ENCODE measurements at regions not wholly inside any gene's neighbourhood (a gene's known extent, or its start where the extent isn't known, plus 50 kb on each side); places are given as distances from the start of the nearest gene placed in this dataset.
"Not testable (repeated sequence)": the region's sequence is repeated elsewhere in the genome, so short reads cannot be mapped to it uniquely, and the experiment has no call there.

DNA sequence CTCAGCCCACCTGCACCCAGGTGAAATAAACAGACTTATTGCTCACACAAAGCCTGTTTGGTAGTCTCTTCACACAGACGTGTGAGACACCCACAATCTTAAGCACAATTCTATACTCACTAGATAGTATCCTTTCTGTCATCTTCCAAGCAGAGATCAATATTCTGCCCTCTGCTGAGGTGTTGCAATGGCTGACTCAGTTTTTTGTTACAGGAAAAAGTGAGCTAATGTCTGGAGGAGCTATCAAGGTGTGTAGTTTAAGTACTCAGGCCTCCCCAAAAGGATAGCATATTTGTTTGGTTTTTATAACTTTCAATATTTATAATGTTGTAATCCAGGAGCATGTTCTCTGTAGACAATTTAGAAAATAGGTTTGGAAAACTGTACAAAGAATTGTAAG is 775.2 kb upstream of the POU3F4 start:
- Histone ChIP-seq H3K9me2 (ENCODE audit: insufficient read depth, low read length) (no peaks in the 10 kb centered on the region), H3K9me3 (ENCODE audit: low read length) (no peaks in the 10 kb centered on the region), H2AFZ (ENCODE audit: low read length) (no peak overlapping the region), H3K4me2 (ENCODE audit: low read length) (no peak overlapping the region), H3K4me1 (ENCODE audit: insufficient read depth, low read length, poor library complexity, severe bottlenecking) (no peaks in the 10 kb centered on the region), H3K79me2 (ENCODE audit: insufficient read depth, low read depth, low read length) (no peaks in the 10 kb centered on the region), H3K27ac (ENCODE audit: low read depth, low read length, poor library complexity, severe bottlenecking) (no peak overlapping the region), H3K36me3 (ENCODE audit: insufficient read depth, low read length) (no peaks in the 10 kb centered on the region), H4K20me1 (ENCODE audit: insufficient read depth, low read length) (no peaks in the 10 kb centered on the region), H3K4me3 (ENCODE audit: low read depth, low read length, poor library complexity, severe bottlenecking) (no peak overlapping the region)
- intact Hi-C loops (cut with micrococcal nuclease; ENCODE audit: unreplicated experiment): no loop called here
- ChIA-PET POLR2A (no interaction called here), CTCF (ENCODE audit: unreplicated experiment) (no interaction called here)
- BruUV-seq (replicated peaks): no TSS peak
- TF ChIP-seq, protein P1, sequence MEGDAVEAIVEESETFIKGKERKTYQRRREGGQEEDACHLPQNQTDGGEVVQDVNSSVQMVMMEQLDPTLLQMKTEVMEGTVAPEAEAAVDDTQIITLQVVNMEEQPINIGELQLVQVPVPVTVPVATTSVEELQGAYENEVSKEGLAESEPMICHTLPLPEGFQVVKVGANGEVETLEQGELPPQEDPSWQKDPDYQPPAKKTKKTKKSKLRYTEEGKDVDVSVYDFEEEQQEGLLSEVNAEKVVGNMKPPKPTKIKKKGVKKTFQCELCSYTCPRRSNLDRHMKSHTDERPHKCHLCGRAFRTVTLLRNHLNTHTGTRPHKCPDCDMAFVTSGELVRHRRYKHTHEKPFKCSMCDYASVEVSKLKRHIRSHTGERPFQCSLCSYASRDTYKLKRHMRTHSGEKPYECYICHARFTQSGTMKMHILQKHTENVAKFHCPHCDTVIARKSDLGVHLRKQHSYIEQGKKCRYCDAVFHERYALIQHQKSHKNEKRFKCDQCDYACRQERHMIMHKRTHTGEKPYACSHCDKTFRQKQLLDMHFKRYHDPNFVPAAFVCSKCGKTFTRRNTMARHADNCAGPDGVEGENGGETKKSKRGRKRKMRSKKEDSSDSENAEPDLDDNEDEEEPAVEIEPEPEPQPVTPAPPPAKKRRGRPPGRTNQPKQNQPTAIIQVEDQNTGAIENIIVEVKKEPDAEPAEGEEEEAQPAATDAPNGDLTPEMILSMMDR (conservative IDR thresholded peaks at IDR 0.05; ENCODE audit: low read length): no peak
- TF ChIP-seq EZH2phosphoT487 (IDR thresholded peaks at IDR 0.05; ENCODE audit: borderline replicate concordance, low read depth, low read length): no peak
- no peak for DNase-seq (ENCODE audit: low spot score)

DNA sequence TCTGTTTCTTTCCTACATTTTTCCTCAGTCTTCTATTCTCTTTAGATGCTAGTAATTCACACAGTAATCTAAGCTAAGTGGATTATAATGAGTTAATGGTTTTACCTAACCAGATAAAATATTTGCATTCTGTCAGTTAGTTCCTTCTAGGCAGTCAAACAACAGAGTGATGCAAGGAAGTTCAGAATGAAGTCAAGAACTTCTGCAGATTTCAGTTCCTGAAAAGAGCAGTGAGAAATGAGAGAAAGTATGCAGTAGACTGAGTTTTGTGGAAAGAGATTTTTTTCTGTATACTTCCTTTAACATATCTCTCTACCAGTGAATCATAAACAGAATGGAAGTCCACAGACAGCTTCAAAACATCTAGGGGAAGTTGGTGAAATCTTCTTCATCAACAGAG is 774.0 kb upstream of the POU3F4 start:
- H2AFZ ChIP-seq (ENCODE audit: low read length): no peak overlapping the region
- intact Hi-C loops (cut with micrococcal nuclease; ENCODE audit: unreplicated experiment): no loop called here
- H3K79me2 ChIP-seq (ENCODE audit: insufficient read depth, low read depth, low read length): no peaks in the 10 kb centered on the region
- no peak overlapping the region for H3K4me3 ChIP-seq (ENCODE audit: low read depth, low read length, poor library complexity, severe bottlenecking)
- no peak overlapping the region for H3K4me2 ChIP-seq (ENCODE audit: low read length)
- H4K20me1 ChIP-seq (ENCODE audit: insufficient read depth, low read length): no peaks in the 10 kb centered on the region
- DNase-seq (ENCODE audit: low spot score): no peak
- no peak overlapping the region for H3K27ac ChIP-seq (ENCODE audit: low read depth, low read length, poor library complexity, severe bottlenecking)
- no peaks in the 10 kb centered on the region for H3K9me2 ChIP-seq (ENCODE audit: insufficient read depth, low read length)
- no peak for TF ChIP-seq EZH2phosphoT487 (IDR thresholded peaks at IDR 0.05; ENCODE audit: borderline replicate concordance, low read depth, low read length)
- TF ChIP-seq, protein P1 (conservative IDR thresholded peaks at IDR 0.05; ENCODE audit: low read length): no peak
- no peaks in the 10 kb centered on the region for H3K36me3 ChIP-seq (ENCODE audit: insufficient read depth, low read length)
- CTCF ChIA-PET (ENCODE audit: unreplicated experiment): no interaction called here
- H3K9me3 ChIP-seq (ENCODE audit: low read length): no peaks in the 10 kb centered on the region
- POLR2A ChIA-PET: no interaction called here
- BruUV-seq (replicated peaks): no TSS peak
- H3K4me1 ChIP-seq (ENCODE audit: insufficient read depth, low read length, poor library complexity, severe bottlenecking): no peaks in the 10 kb centered on the region

DNA sequence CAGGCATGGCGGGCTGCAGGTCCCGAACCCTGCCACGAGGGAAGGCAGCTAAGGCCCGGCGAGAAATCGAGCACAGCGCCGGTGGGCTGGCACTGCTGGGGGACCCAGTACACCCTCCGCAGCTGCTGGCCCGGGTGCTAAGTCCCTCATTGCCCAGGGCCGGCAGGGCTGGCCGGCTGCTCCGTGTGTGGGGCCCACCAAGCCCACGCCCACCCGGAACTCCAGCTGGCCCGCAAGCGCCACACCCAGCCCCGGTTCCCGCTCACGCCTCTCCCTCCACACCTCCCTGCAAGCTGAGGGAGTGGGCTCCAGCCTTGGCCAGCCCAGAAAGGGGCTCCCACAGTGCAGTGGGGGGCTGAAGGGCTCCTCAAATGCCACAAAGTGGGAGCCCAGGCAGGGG is 769.8 kb upstream of the POU3F4 start:
- H3K36me3 ChIP-seq (ENCODE audit: insufficient read depth, low read length); H3K4me2 ChIP-seq (ENCODE audit: low read length); DNase-seq (ENCODE audit: low spot score); H4K20me1 ChIP-seq (ENCODE audit: insufficient read depth, low read length); H3K4me3 ChIP-seq (ENCODE audit: low read depth, low read length, poor library complexity, severe bottlenecking); H2AFZ ChIP-seq (ENCODE audit: low read length); H3K79me2 ChIP-seq (ENCODE audit: insufficient read depth, low read depth, low read length); H3K9me3 ChIP-seq (ENCODE audit: low read length); BruUV-seq (replicated peaks); H3K9me2 ChIP-seq (ENCODE audit: insufficient read depth, low read length); H3K4me1 ChIP-seq (ENCODE audit: insufficient read depth, low read length, poor library complexity, severe bottlenecking); intact Hi-C loops (cut with micrococcal nuclease; ENCODE audit: unreplicated experiment); POLR2A ChIA-PET; H3K27ac ChIP-seq (ENCODE audit: low read depth, low read length, poor library complexity, severe bottlenecking); CTCF ChIA-PET (ENCODE audit: unreplicated experiment): not testable (repeated sequence)
